ENCODE measurements at regions not wholly inside any gene's neighbourhood (a gene's known extent, or its start where the extent isn't known, plus 50 kb on each side); places are given as distances from the start of the nearest gene placed in this dataset.

DNA sequence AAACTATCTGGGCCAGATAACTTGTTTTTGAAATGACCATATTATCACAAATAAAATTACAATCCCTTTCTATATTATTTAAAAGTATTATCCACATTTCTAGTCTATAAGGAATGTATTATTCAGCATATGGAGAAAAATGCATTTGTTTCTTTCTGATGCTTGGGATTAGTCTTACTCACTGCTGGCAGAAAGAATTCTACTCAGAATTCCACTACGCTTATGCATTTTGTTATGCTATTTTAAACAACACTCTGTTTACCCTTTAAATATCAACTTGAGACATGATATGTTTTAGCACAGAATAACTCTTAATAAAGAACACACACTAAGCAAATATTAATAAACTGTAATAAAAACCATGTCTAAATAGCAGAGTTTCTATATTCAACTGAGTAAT lies 77.6 kb upstream of the ANO3 start:
- Histone ChIP-seq H3K27ac (no peak overlapping the region), H3K9me3 (replicated peaks in 1 of 3) (no peaks in the 10 kb centered on the region), H3K4me1 (replicated peaks in 1 of 2) (no peaks in the 10 kb centered on the region), H3K36me3 (replicated peaks in 1 of 2) (no peaks in the 10 kb centered on the region), H3K4me3 (no peak overlapping the region), H3K27me3 (no peaks in the 10 kb centered on the region)
- TF ChIP-seq POLR2A (IDR thresholded peaks at IDR 0.05) (no peak), CTCF (IDR thresholded peaks at IDR 0.05) (no peak)
- intact Hi-C loops (cut with DNase I) = no loop called here
- DNase-seq = no peak
- 2 to 100% (median 73%) methylated on average over 1 of the region's 1 CpG for WGBS, 4 donors

DNA sequence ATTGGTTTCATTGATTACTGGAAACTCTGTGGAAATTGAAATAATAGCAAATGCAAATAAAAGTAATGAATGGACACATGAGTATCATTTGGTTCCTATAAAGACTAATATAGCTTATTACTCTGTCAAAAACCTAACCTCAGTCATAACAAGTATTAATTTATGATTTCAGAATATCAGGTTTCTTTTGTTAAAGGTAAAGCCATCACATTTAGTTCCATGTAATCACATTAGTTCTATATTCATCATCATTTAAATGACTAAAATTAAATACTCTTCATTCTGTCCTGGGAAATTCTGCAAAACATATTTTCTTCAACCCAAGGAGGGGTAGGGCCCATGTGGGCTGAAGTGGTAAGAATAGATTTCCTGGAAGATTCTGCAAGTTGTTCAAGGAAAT lies 68.2 kb upstream of the ANO3 start:
- no peaks in the 10 kb centered on the region for H3K36me3 ChIP-seq (replicated peaks in 1 of 2)
- H3K27me3 ChIP-seq = no peaks in the 10 kb centered on the region
- H3K27ac ChIP-seq = no peak overlapping the region
- no peak for TF ChIP-seq CTCF (IDR thresholded peaks at IDR 0.05)
- TF ChIP-seq POLR2A (IDR thresholded peaks at IDR 0.05) = no peak
- no peaks in the 10 kb centered on the region for H3K9me3 ChIP-seq (replicated peaks in 1 of 3)
- H3K4me3 ChIP-seq = no peak overlapping the region
- intact Hi-C loops (cut with DNase I) = no loop called here
- no peak for DNase-seq
- H3K4me1 ChIP-seq (replicated peaks in 1 of 2) = no peaks in the 10 kb centered on the region

DNA sequence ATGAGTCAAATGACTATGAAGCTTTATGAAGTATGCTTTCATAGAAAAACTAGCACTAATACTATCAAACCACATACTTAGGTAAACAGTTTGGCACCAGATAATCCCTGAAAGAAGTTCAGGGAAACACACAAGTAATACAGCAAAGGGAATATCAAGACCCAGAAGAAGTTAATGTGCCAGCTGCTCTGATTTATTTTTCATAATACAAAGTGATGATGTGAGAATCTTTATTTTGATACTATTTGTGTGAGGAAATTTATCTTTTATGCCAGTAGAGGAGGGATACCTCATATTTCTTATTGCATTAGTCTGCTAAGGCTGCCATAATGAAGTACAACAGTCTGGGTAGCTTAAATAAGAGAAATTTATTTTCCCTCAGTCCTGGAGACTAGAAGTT lies 67.7 kb upstream of the ANO3 start:
- Histone ChIP-seq H3K4me3 (no peak overlapping the region), H3K36me3 (replicated peaks in 1 of 2) (no peaks in the 10 kb centered on the region), H3K9me3 (replicated peaks in 1 of 3) (no peaks in the 10 kb centered on the region), H3K27me3 (no peaks in the 10 kb centered on the region), H3K27ac (no peak overlapping the region), H3K4me1 (replicated peaks in 1 of 2) (no peaks in the 10 kb centered on the region)
- intact Hi-C loops (cut with DNase I) = no loop called here
- TF ChIP-seq CTCF (IDR thresholded peaks at IDR 0.05) (no peak), POLR2A (IDR thresholded peaks at IDR 0.05) (no peak)
- DNase-seq = no peak

DNA sequence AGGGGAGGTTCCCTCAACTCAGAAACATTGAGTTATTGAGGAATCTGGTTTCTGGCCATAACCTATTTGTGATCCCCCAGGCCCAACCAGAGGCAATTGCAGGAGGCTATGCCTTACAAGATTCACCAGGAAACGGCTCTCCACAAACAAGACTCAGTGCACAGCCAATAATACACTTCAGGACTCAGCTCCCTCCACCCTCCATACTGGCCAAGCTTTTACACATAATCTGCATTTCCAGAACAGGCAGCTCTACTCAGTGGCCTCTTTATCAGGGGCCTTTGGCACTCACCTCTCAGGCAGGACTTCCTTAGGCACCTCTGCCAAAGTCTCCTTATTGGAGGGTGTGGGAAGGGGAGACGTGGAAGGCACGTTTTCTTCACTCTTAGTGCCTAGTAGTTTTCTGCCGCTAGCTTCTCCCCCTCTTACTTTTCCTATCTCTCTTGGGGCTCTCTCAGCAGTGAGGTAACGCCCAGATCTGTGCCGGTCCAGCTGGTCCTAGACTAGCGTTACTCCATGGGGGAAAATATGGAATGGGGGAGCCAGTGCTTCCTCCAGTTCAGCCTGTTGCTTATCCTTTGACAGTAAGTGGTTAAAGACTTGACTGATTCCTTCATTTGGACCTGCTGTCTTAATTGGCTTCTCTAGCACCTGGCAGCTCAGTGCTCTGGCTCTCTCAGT lies 62.8 kb upstream of the ANO3 start:
- Histone ChIP-seq H3K36me3 (replicated peaks in 1 of 2) (no peaks in the 10 kb centered on the region), H3K4me1 (replicated peaks in 1 of 2) (no peaks in the 10 kb centered on the region), H3K27ac (no peak overlapping the region), H3K27me3 (no peaks in the 10 kb centered on the region), H3K9me3 (replicated peaks in 1 of 3) (no peaks in the 10 kb centered on the region), H3K4me3 (no peak overlapping the region)
- WGBS, 4 donors = 78 to 87% (median 81%) methylated on average over 7 of the region's 7 CpGs
- intact Hi-C loops (cut with DNase I) = no loop called here
- no peak for DNase-seq
- TF ChIP-seq CTCF (IDR thresholded peaks at IDR 0.05) = no peak
- no peak for TF ChIP-seq POLR2A (IDR thresholded peaks at IDR 0.05)

Data from adrenal gland (tissue), 9 donors.